Occipital lobe (tissue), 1 donor: ENCODE measurements at regions not wholly inside any gene's neighbourhood (a gene's known extent, or its start where the extent isn't known, plus 50 kb on each side); places are given as distances from the start of the nearest gene placed in this dataset.
"Not testable (repeated sequence)": the region's sequence is repeated elsewhere in the genome, so short reads cannot be mapped to it uniquely, and the experiment has no call there.

Experiments used
- DNase-seq: peaks from one replicate; lab custom pipeline; 2025; lab: John Stamatoyannopoulos, UW

- no peak for DNase-seq
These were observed 1022.9 kb upstream of the NRXN1 start for GRCh38 chr2:52054824-52055223.

DNA sequence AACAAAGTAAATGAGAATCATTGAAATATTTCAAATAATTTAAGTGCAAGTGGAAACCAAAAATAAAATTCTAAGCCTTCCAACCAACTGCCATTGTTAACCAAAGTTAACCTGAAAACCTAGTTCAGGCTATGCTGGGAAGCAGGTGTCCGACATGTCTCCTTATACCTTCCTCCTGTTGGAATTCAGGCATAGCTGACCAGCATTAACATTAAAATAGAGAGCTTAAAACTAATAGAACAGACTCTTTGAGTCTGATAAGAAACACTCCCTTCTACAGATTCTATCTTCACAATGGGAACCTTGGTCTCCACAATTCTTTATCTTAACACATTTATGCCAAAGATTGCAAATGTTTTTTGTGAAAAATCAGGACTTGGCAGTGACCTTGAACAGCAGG is 1004.9 kb upstream of the NRXN1 start:
- no peak for DNase-seq

DNA sequence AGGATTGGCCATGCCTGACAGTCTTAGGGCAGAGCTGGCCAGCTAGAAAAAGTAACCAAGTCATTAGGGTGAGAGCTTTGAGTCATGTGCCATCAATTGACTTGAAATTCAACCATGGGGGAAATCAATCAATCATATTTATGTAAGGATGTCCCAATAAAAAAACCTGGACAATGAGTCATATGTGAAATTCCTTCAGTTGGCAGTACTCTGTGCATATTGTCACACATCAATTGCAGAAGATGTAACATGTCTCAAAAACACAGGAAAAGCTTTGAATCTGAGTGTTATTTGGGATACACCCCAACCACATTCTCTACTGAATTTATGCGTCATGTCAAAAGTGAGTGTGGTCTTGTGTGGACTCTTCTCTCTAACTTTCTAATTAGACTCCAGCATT is 1004.1 kb upstream of the NRXN1 start:
- DNase-seq, result no peak

GRCh38 chr2:52035391-52035790 is 1003.5 kb upstream of the NRXN1 start:
- DNase-seq, result no peak

GRCh38 chr2:52034706-52035105 is 1002.8 kb upstream of the NRXN1 start:
- DNase-seq, result no peak

GRCh38 chr2:52022006-52022405 is 990.1 kb upstream of the NRXN1 start:
- no peak for DNase-seq

DNA sequence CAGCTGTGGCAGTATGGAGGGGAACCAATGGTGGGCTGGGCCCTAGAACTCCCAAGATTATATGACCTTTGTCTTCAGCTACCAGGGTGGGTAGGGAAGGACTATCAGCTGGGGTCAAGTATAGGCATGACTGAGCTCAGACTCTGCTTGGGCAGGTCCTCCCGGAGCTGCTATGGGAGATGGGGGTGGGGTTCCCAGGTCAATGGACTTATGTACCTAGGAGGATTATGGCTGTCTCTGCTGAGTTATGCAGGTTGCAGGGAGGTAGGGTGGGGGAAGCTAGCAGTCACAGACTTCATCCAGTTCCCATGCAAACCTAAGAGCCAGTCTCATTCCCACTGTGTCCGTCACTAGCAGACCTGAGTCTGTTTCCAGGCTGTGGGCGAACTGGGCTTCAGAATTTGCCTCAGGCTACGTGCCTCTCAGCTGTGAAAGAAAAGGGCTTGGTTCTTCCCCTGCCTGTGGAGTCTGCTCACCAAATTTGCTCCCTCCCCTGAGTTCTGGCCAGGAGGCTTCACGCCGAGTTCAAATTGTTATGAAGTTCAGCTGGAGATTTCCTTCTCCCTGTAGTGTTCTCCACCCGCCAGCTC is 985.8 kb upstream of the NRXN1 start:
- no peak for DNase-seq

GRCh38 chr2:52006821-52007366 is 975.0 kb upstream of the NRXN1 start:
- DNase-seq, result not testable (repeated sequence)

DNA sequence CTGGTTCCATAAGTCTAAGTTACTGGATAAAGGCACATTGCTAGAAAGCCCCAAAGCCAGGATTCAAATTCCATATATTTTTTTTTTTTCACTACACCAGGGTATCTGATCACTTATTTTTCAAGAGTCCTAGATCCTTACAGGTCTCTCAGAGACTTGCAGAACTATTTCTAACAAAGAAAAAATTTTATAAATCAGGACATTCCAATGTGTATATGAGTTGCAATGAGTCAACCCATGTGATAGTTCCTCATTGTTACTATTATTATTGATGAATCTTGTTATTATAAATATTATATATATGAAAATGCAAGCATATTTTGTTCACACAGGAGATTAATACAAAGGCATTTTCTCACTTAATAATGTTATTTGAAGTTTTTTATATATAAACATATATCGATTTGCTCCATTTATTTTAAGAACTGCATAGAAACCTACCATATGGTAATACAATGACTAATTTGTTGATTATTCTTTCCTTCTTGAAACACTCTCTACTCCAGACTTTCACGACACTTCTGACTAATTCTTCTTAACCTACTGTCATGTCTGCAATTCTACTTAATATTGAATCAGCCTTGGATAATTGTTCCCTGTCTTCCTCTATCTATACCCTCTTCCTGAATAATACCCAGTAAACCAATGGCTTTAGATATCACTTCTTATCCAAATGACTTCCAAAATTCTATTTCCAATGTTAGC is 968.4 kb upstream of the NRXN1 start:
- no peak for DNase-seq

- DNase-seq, result no peak
These were observed 967.0 kb upstream of the NRXN1 start for GRCh38 chr2:51998890-51999289.

GRCh38 chr2:51997571-51997970 is 965.6 kb upstream of the NRXN1 start:
- DNase-seq, result no peak

DNA sequence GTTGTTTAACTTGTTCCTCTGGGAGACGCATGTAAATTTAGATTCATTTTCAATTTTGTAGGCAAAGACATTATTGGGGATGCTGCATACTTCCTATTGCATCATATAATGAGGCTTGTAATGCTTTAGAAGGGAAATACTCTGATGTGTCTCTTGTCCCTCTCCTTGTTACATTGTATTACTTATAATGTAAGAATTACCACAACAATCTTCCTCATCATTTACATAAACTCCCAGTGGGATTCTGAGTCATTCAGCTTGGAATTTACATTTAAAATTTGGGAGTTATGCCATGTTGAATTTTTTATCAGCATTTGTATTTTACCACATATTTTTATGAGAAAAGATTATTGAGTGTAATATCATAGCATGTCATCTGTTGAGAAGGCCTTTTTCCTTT is 963.4 kb upstream of the NRXN1 start:
- DNase-seq, result no peak

DNA sequence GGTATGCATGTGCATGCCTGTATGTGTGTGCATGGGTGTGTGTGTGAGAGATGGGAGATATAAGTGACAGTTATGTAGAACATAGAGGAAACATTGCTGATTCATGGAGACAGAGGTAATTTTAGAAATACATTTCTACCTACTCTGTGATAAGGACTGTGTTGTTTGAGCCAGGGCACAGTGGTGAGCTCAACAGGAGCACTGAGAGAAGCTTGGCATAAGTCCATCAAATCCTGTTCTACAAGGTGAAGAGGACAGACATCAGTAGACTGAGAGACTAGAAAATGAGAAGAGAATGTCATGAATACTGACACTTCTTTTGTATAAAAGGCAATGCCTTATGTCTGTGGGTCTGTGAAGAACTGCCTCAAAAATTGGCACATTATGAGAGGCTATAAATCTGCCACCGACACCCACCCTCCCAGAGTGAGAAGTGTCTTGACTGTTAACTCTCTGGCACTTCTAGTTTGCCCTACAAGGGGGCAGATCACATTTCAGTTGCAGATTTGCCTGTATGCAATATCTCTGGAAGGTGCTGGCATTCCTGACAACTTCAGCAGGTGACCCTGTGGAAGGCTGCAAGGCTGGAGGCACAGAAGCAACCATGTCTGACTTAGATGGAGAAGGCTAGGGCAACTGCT is 962.3 kb upstream of the NRXN1 start:
- DNase-seq, result no peak

DNA sequence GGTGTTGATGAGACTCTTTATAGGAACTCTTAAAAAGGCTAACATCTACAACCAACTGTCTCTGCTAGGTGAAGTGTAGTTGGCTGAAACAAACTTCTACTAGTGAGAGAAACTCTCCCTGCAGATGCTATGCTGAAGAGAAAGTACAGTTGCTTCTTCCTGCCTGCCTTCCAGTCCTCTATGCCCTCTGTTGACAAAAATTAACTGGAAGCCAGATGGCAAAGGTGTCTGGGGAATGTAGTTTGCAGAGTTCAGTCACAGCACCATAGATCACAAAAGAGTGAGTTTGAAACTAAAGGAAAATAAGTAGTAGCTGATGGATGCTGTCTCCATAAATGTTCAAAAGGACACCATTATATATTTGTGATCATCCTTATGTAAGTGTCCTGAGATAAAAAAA is 958.8 kb upstream of the NRXN1 start:
- DNase-seq, result no peak

GRCh38 chr2:51986101-51986500 is 954.2 kb upstream of the NRXN1 start:
- DNase-seq, result no peak

GRCh38 chr2:51981783-51982182 is 949.9 kb upstream of the NRXN1 start:
- no peak for DNase-seq

GRCh38 chr2:51976623-51977022 is 944.7 kb upstream of the NRXN1 start:
- DNase-seq, result no peak

GRCh38 chr2:51971136-51971535 is 939.2 kb upstream of the NRXN1 start:
- no peak for DNase-seq

- DNase-seq, result no peak
These were observed 937.4 kb upstream of the NRXN1 start for GRCh38 chr2:51969347-51969746.

DNA sequence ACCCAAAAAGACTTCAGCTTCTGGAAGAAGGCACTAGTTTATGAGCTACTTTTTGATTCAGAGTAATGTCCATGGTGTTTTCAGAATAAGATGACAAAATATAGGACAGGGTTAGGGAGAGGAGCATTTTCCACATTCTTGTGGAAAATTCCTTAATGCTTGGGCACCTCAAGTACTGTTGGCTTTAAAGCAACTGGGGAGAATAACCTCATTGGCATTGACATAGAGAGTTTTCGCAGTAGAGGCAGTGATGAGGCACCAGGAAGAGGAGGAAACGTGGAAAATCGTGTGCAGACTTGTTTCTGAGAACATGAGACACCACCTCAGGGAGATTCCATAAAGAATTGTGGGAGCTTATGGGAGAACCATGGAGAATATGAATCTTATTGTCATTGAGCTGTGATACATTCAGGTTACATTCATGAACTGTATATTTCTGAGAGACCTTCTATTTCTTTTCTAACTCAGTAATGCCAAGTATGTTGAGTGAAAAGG is 929.0 kb upstream of the NRXN1 start:
- DNase-seq, result no peak

GRCh38 chr2:51960281-51960680 is 928.3 kb upstream of the NRXN1 start:
- no peak for DNase-seq

- DNase-seq, result no peak
These were observed 927.8 kb upstream of the NRXN1 start for GRCh38 chr2:51959696-51960095.

DNA sequence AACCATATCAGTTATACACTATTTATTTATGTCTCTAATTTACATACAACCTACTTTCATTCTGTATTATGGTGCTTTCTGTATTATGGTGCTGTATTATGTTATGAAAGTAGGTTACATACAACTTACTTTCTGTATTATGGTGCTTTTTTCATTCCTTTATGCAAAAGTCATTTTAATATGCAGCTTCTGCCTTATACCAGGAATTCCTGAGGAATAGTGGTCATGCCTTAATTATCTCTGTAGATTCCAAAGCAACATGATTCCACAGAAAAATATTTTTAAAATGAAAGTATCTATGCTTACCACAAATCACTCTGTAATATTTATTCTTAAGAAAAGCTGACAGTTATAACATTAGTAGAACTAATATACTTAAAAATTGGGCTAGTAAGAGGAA is 922.0 kb upstream of the NRXN1 start:
- no peak for DNase-seq
